HEK293 (cell line): ENCODE measurements at regions not wholly inside any gene's neighbourhood (a gene's known extent, or its start where the extent isn't known, plus 50 kb on each side); places are given as distances from the start of the nearest gene placed in this dataset.

Source experiments
- CTCF ChIA-PET: fragments of 350-600 bp; formaldehyde crosslinking; extraction: SDS; loops from one replicate; lab custom pipeline; 2021; ENCODE audit warnings: antibody characterized with exemption; lab: Yijun Ruan, JAX
- POLR2A ChIA-PET: fragments of 300-600 bp; formaldehyde crosslinking; extraction: SDS; loops from one replicate; lab custom pipeline; 2020; ENCODE audit warnings: antibody characterized with exemption, inconsistent platforms; lab: Yijun Ruan, JAX
- H3K27ac ChIP-seq: fragments of 200-500 bp; sonication (Bioruptor generic); 2 replicates; pipeline ENCODE4 v1.5.1; 2014; ENCODE audit warnings: low read depth, low read length, control low read depth, inconsistent platforms; ENCODE audit errors: extremely low read depth
- H3K36me3 ChIP-seq, 2 experiments: fragments of 200-500 bp in 1 of 2; sonication (Bioruptor generic) in 1 of 2; 1 replicate in 1 of 2; 2 replicates in 1 of 2; pipeline ENCODE4 v1.5.1; 2014 to 2017; ENCODE audit warnings: inconsistent platforms in 2 of 2, low read length in 2 of 2; ENCODE audit not compliant: control insufficient read depth in 2 of 2, insufficient read depth in 1 of 2
- H3K4me1 ChIP-seq: fragments of 200-500 bp; sonication (Bioruptor generic); 2 replicates; pipeline ENCODE4 v1.5.1; 2014; ENCODE audit warnings: mild to moderate bottlenecking, low read length, inconsistent platforms; ENCODE audit not compliant: control insufficient read depth, insufficient read depth
- H3K4me3 ChIP-seq: 2 replicates; pipeline ENCODE4 v1.5.1; 2011; ENCODE audit warnings: low read depth, mild to moderate bottlenecking, control low read depth, low read length, moderate library complexity
- H3K9me3 ChIP-seq: fragments of 200-500 bp; sonication (Bioruptor generic); 2 replicates; pipeline ENCODE4 v1.5.1; 2014; ENCODE audit warnings: low read depth, low read length, inconsistent platforms; ENCODE audit not compliant: control insufficient read depth, insufficient read depth
- BCL11B ChIP-seq: fragments of 450-650 bp; formaldehyde crosslinking; IDR thresholded peaks from 2 replicates; pipeline ENCODE4 v1.5.1; 2016; ENCODE audit warnings: low read depth, missing biosample characterization, missing genetic modification characterization
- EGR2 ChIP-seq: fragments of 450-650 bp; formaldehyde crosslinking; IDR thresholded peaks from 2 replicates; pipeline ENCODE4 v1.5.1; 2016; ENCODE audit warnings: low read depth, missing biosample characterization, missing genetic modification characterization
- HOXD13 ChIP-seq: sonication (generic); formaldehyde crosslinking; IDR thresholded peaks from 2 replicates; pipeline ENCODE4 v1.8.0; 2022; ENCODE audit warnings: missing genetic modification reagents, borderline replicate concordance
- KLF10 ChIP-seq: fragments of 450-650 bp; IDR thresholded peaks from 2 replicates; pipeline ENCODE4 v1.5.1; 2018; ENCODE audit warnings: missing biosample characterization, mild to moderate bottlenecking, missing genetic modification characterization
- MEIS1 ChIP-seq: sonication (generic); formaldehyde crosslinking; IDR thresholded peaks from 2 replicates; pipeline ENCODE4 v1.8.1; 2022; ENCODE audit warnings: missing genetic modification reagents, mild to moderate bottlenecking, borderline replicate concordance
- MZF1 ChIP-seq: fragments of 450-650 bp; formaldehyde crosslinking; IDR thresholded peaks from 2 replicates; pipeline ENCODE4 v1.5.1; 2017; ENCODE audit warnings: missing biosample characterization, missing genetic modification characterization, borderline replicate concordance
- OVOL3 ChIP-seq: fragments of 450-650 bp; formaldehyde crosslinking; IDR thresholded peaks from 2 replicates; pipeline ENCODE4 v1.5.1; 2016; ENCODE audit warnings: missing biosample characterization, missing genetic modification characterization
- PRDM1 ChIP-seq: fragments of 450-650 bp; formaldehyde crosslinking; IDR thresholded peaks from 2 replicates; pipeline ENCODE4; 2016; ENCODE audit warnings: missing biosample characterization, missing genetic modification characterization
- SP3 ChIP-seq: fragments of 450-650 bp; formaldehyde crosslinking; IDR thresholded peaks from 2 replicates; pipeline ENCODE4 v1.5.1; 2016; ENCODE audit warnings: missing biosample characterization, missing genetic modification characterization
- TRIM28 ChIP-seq: IDR thresholded peaks from 2 replicates; pipeline ENCODE4 v1.6.1; 2011; ENCODE audit warnings: low read length, control low read depth, borderline replicate concordance
- ZBTB20 ChIP-seq: fragments of 450-650 bp; formaldehyde crosslinking; IDR thresholded peaks from 2 replicates; pipeline ENCODE4 v1.5.1; 2016; ENCODE audit warnings: missing biosample characterization, missing genetic modification characterization
- ZFP69B ChIP-seq: fragments of 450-650 bp; formaldehyde crosslinking; IDR thresholded peaks from 2 replicates; pipeline ENCODE4 v1.5.1; 2016; ENCODE audit warnings: missing biosample characterization, missing genetic modification characterization
- ZNF10 ChIP-seq: fragments of 450-650 bp; formaldehyde crosslinking; IDR thresholded peaks from 2 replicates; pipeline ENCODE4 v1.5.1; 2017; ENCODE audit warnings: missing biosample characterization, missing genetic modification characterization
- ZNF133 ChIP-seq: fragments of 450-650 bp; formaldehyde crosslinking; IDR thresholded peaks from 2 replicates; pipeline ENCODE4 v1.5.1; 2016; ENCODE audit warnings: missing biosample characterization, missing genetic modification characterization
- ZNF140 ChIP-seq: fragments of 450-650 bp; formaldehyde crosslinking; IDR thresholded peaks from 2 replicates; pipeline ENCODE4 v1.5.1; 2016; ENCODE audit warnings: missing biosample characterization, missing genetic modification characterization
- ZNF292 ChIP-seq: fragments of 450-650 bp; formaldehyde crosslinking; IDR thresholded peaks from 2 replicates; pipeline ENCODE4 v1.5.1; 2016; ENCODE audit warnings: low read depth, missing biosample characterization, missing genetic modification characterization, borderline replicate concordance
- ZNF404 ChIP-seq: fragments of 450-650 bp; formaldehyde crosslinking; IDR thresholded peaks from 2 replicates; pipeline ENCODE4 v1.5.1; 2017; ENCODE audit warnings: missing biosample characterization, missing genetic modification characterization
- ZNF423 ChIP-seq: fragments of 450-650 bp; formaldehyde crosslinking; IDR thresholded peaks from 2 replicates; pipeline ENCODE4 v1.5.1; 2016; ENCODE audit warnings: missing biosample characterization, missing genetic modification characterization
- ZNF621 ChIP-seq: fragments of 450-650 bp; formaldehyde crosslinking; IDR thresholded peaks from 2 replicates; pipeline ENCODE4 v1.5.1; 2017; ENCODE audit warnings: missing biosample characterization, missing genetic modification characterization
- ZNF660 ChIP-seq: fragments of 450-650 bp; IDR thresholded peaks from 2 replicates; pipeline ENCODE4 v1.5.1; 2018; ENCODE audit warnings: missing biosample characterization, mild to moderate bottlenecking, missing genetic modification characterization
- ZSCAN16 ChIP-seq: fragments of 450-650 bp; formaldehyde crosslinking; IDR thresholded peaks from 2 replicates; pipeline ENCODE4 v1.5.1; 2016; ENCODE audit warnings: missing biosample characterization, missing genetic modification characterization
- TF ChIP-seq, protein P1 (sequence below): fragments of 450-650 bp; formaldehyde crosslinking; IDR thresholded peaks from 2 replicates; pipeline ENCODE4 v1.5.1; 2016; ENCODE audit warnings: missing biosample characterization, missing genetic modification characterization
- TF ChIP-seq, protein P2 (sequence below): fragments of 450-650 bp; formaldehyde crosslinking; IDR thresholded peaks from 2 replicates; pipeline ENCODE4 v1.5.1; 2016; ENCODE audit warnings: missing biosample characterization, missing genetic modification characterization
- TF ChIP-seq, protein P3 (sequence below): fragments of 450-650 bp; formaldehyde crosslinking; IDR thresholded peaks from 2 replicates; pipeline ENCODE4 v1.5.1; 2016; ENCODE audit warnings: missing biosample characterization, missing genetic modification characterization
- TF ChIP-seq, protein P4 (sequence below): fragments of 450-650 bp; IDR thresholded peaks from 2 replicates; pipeline ENCODE4 v1.5.1; 2018; ENCODE audit warnings: missing biosample characterization, mild to moderate bottlenecking, missing genetic modification characterization
- TF ChIP-seq, protein P5 (sequence below): fragments of 450-650 bp; formaldehyde crosslinking; IDR thresholded peaks from 2 replicates; pipeline ENCODE4 v1.5.1; 2016; ENCODE audit warnings: missing biosample characterization, missing genetic modification characterization
- TF ChIP-seq, protein P6 (sequence below): fragments of 450-650 bp; formaldehyde crosslinking; IDR thresholded peaks from 2 replicates; pipeline ENCODE4 v1.5.1; 2016; ENCODE audit warnings: missing biosample characterization, missing genetic modification characterization

DNA sequence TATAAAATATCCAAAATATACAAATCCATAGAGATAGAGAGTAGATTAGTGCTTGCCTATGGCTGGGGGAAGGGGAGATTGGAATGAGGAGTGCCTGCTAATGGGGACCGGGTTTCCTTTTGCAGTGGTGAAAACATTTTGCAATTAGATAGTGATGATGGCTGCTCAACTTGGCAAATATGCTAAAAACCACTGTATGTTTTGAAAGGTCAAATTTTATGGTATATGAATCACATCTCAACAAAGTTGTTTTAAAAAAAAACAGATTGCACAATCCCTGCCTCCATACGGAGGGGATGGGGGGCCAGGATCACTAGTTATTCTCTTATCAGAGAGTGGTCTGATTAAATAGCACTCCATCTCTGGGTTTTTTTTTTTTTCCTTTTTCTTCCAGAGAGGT lies 76.9 kb upstream of the RIPOR2 start (continued):
- no peak for TF ChIP-seq KLF10 (tag by site-specific recombination)
- TF ChIP-seq, protein P1, sequence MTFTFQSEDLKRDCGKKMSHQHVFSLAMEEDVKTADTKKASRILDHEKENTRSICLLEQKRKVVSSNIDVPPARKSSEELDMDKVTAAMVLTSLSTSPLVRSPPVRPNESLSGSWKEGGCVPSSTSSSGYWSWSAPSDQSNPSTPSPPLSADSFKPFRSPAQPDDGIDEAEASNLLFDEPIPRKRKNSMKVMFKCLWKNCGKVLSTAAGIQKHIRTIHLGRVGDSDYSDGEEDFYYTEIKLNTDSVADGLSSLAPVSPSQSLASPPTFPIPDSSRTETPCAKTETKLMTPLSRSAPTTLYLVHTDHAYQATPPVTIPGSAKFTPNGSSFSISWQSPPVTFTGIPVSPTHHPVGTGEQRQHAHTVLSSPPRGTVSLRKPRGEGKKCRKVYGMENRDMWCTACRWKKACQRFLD = no peak
- no peak for TF ChIP-seq ZNF10
- no peak for TF ChIP-seq PRDM1 (tag by site-specific recombination)
- TF ChIP-seq TRIM28 = no peak
- TF ChIP-seq, protein P2, sequence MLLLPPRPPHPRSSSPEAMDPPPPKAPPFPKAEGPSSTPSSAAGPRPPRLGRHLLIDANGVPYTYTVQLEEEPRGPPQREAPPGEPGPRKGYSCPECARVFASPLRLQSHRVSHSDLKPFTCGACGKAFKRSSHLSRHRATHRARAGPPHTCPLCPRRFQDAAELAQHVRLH (tag by site-specific recombination) = no peak

DNA sequence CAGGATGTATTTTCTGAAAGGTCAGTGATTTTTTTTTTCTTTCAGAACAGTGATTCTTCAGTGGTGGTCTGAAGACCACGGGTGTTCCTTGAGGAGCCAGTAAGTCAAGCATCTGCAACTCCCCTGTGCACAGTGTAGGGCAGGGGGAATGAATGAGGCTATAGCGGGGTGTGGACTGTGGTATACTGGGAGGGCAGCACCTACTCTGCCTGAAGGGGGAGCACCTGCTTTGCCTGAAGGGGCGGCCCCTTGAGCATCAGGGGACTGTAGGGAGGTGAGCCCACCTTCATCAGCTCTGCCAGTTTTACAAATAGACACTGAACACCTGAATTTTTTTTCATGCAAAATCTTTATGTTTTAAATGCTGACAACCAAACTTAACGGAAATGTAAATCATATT lies 77.5 kb upstream of the RIPOR2 start:
- Histone ChIP-seq H3K4me3 (no peak overlapping the region), H3K27ac (no peak overlapping the region), H3K36me3 (no peaks in the 10 kb centered on the region), H3K4me1 (no peaks in the 10 kb centered on the region), H3K9me3 (no peaks in the 10 kb centered on the region)
- no peak for TF ChIP-seq SP3 (tag by site-specific recombination)
- TF ChIP-seq ZNF660 = no peak
- no peak for TF ChIP-seq MZF1 (tag by site-specific recombination)
- TF ChIP-seq, protein P3, sequence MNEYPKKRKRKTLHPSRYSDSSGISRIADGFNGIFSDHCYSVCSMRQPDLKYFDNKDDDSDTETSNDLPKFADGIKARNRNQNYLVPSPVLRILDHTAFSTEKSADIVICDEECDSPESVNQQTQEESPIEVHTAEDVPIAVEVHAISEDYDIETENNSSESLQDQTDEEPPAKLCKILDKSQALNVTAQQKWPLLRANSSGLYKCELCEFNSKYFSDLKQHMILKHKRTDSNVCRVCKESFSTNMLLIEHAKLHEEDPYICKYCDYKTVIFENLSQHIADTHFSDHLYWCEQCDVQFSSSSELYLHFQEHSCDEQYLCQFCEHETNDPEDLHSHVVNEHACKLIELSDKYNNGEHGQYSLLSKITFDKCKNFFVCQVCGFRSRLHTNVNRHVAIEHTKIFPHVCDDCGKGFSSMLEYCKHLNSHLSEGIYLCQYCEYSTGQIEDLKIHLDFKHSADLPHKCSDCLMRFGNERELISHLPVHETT (tag by site-specific recombination) = no peak
- TF ChIP-seq ZBTB20 (tag by site-specific recombination) = no peak
- no peak for TF ChIP-seq ZNF423
- TF ChIP-seq PRDM1 (tag by site-specific recombination) = no peak
- no peak for TF ChIP-seq ZSCAN16 (tag by site-specific recombination)
- no peak for TF ChIP-seq MEIS1 (CRISPR knock-in tag)
- no peak for TF ChIP-seq OVOL3 (tag by site-specific recombination)
- ChIA-PET CTCF (interaction anchor here (0.6 to 2.8 kb wide), 13 partner anchors 9 to 822 kb away, joined by 3 to 16 read pairs (median 3); no protein-coding TSS in a partner anchor), POLR2A (no interaction called here)

DNA sequence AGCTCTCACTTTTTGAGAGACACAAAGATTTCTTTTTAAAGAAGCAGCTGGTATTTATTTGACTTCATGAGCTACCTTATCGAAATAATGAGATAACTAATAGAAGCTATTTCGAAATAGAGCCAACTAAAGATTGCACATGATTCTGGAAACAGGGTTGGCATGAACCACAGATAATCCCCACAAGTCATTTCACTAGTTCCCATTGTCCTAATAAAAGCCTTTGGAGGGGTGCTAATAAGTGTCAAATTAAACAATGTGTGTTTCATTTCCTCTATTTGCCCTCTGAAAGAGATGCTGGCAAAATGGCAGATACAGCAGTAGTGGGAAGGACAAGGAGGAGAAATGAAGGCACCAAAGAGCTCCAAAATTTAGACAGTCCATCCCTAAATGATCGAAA lies 78.6 kb upstream of the RIPOR2 start:
- Histone ChIP-seq H3K27ac (no peak overlapping the region), H3K4me1 (no peaks in the 10 kb centered on the region), H3K9me3 (no peaks in the 10 kb centered on the region), H3K4me3 (no peak overlapping the region), H3K36me3 (no peaks in the 10 kb centered on the region)
- POLR2A ChIA-PET = no interaction called here
- CTCF ChIA-PET = interaction anchor here (0.6 to 2.8 kb wide), 11 partner anchors 9 to 359 kb away, joined by 3 to 16 read pairs (median 4); no protein-coding TSS in a partner anchor
- TF ChIP-seq ZNF140 (no peak), HOXD13 (no peak), ZNF621 (tag by site-specific recombination) (no peak), ZFP69B (tag by site-specific recombination) (no peak), ZNF292 (tag by site-specific recombination) (no peak), EGR2 (tag by site-specific recombination) (no peak), ZNF423 (no peak), MZF1 (tag by site-specific recombination) (no peak), BCL11B (no peak), ZNF133 (tag by site-specific recombination) (no peak), ZNF404 (tag by site-specific recombination) (no peak)
- TF ChIP-seq, protein P4, sequence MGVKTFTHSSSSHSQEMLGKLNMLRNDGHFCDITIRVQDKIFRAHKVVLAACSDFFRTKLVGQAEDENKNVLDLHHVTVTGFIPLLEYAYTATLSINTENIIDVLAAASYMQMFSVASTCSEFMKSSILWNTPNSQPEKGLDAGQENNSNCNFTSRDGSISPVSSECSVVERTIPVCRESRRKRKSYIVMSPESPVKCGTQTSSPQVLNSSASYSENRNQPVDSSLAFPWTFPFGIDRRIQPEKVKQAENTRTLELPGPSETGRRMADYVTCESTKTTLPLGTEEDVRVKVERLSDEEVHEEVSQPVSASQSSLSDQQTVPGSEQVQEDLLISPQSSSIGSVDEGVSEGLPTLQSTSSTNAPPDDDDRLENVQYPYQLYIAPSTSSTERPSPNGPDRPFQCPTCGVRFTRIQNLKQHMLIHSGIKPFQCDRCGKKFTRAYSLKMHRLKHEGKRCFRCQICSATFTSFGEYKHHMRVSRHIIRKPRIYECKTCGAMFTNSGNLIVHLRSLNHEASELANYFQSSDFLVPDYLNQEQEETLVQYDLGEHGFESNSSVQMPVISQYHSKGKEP (tag by site-specific recombination) = no peak
- TF ChIP-seq, protein P5, sequence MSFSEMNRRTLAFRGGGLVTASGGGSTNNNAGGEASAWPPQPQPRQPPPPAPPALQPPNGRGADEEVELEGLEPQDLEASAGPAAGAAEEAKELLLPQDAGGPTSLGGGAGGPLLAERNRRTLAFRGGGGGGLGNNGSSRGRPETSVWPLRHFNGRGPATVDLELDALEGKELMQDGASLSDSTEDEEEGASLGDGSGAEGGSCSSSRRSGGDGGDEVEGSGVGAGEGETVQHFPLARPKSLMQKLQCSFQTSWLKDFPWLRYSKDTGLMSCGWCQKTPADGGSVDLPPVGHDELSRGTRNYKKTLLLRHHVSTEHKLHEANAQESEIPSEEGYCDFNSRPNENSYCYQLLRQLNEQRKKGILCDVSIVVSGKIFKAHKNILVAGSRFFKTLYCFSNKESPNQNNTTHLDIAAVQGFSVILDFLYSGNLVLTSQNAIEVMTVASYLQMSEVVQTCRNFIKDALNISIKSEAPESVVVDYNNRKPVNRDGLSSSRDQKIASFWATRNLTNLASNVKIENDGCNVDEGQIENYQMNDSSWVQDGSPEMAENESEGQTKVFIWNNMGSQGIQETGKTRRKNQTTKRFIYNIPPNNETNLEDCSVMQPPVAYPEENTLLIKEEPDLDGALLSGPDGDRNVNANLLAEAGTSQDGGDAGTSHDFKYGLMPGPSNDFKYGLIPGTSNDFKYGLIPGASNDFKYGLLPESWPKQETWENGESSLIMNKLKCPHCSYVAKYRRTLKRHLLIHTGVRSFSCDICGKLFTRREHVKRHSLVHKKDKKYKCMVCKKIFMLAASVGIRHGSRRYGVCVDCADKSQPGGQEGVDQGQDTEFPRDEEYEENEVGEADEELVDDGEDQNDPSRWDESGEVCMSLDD = no peak
- TF ChIP-seq, protein P6, sequence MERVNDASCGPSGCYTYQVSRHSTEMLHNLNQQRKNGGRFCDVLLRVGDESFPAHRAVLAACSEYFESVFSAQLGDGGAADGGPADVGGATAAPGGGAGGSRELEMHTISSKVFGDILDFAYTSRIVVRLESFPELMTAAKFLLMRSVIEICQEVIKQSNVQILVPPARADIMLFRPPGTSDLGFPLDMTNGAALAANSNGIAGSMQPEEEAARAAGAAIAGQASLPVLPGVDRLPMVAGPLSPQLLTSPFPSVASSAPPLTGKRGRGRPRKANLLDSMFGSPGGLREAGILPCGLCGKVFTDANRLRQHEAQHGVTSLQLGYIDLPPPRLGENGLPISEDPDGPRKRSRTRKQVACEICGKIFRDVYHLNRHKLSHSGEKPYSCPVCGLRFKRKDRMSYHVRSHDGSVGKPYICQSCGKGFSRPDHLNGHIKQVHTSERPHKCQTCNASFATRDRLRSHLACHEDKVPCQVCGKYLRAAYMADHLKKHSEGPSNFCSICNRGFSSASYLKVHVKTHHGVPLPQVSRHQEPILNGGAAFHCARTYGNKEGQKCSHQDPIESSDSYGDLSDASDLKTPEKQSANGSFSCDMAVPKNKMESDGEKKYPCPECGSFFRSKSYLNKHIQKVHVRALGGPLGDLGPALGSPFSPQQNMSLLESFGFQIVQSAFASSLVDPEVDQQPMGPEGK = no peak
